ENCODE measurements at regions not wholly inside any gene's neighbourhood (a gene's known extent, or its start where the extent isn't known, plus 50 kb on each side); places are given as distances from the start of the nearest gene placed in this dataset.
"Not testable (repeated sequence)": the region's sequence is repeated elsewhere in the genome, so short reads cannot be mapped to it uniquely, and the experiment has no call there.

GRCh38 chr21:27856988-27857387 is 890.1 kb upstream of the ADAMTS5 start:
- not testable (repeated sequence) for DNase-seq

GRCh38 chr21:27841084-27841672 is 874.3 kb upstream of the ADAMTS5 start:
- DNase-seq: no peak
- no peak for TF ChIP-seq GATA1 (IDR thresholded peaks at IDR 0.05; ENCODE audit: low read depth, low read length)
- no peak for TF ChIP-seq POLR2A (IDR thresholded peaks at IDR 0.05; ENCODE audit: low read length)

GRCh38 chr21:27840262-27840661 is 873.4 kb upstream of the ADAMTS5 start:
- no peak for DNase-seq
- TF ChIP-seq GATA1 (IDR thresholded peaks at IDR 0.05; ENCODE audit: low read depth, low read length) (no peak), POLR2A (IDR thresholded peaks at IDR 0.05; ENCODE audit: low read length) (no peak)

- DNase-seq: no peak
- no peak for TF ChIP-seq GATA1 (IDR thresholded peaks at IDR 0.05; ENCODE audit: low read depth, low read length)
- TF ChIP-seq POLR2A (IDR thresholded peaks at IDR 0.05; ENCODE audit: low read length): no peak
Observed at GRCh38 chr21:27839512-27840115, 872.7 kb upstream of the ADAMTS5 start.

- TF ChIP-seq POLR2A (IDR thresholded peaks at IDR 0.05; ENCODE audit: low read length): no peak
- no peak for TF ChIP-seq GATA1 (IDR thresholded peaks at IDR 0.05; ENCODE audit: low read depth, low read length)
- DNase-seq: no peak
Observed at GRCh38 chr21:27838573-27838972, 871.7 kb upstream of the ADAMTS5 start.

- TF ChIP-seq POLR2A (IDR thresholded peaks at IDR 0.05; ENCODE audit: low read length) (no peak), GATA1 (IDR thresholded peaks at IDR 0.05; ENCODE audit: low read depth, low read length) (no peak)
- DNase-seq: no peak
Observed at GRCh38 chr21:27837936-27838335, 871.0 kb upstream of the ADAMTS5 start.

GRCh38 chr21:27833298-27833697 is 866.4 kb upstream of the ADAMTS5 start:
- DNase-seq: no peak
- TF ChIP-seq GATA1 (IDR thresholded peaks at IDR 0.05; ENCODE audit: low read depth, low read length) (no peak), POLR2A (IDR thresholded peaks at IDR 0.05; ENCODE audit: low read length) (no peak)

- TF ChIP-seq GATA1 (IDR thresholded peaks at IDR 0.05; ENCODE audit: low read depth, low read length) (no peak), POLR2A (IDR thresholded peaks at IDR 0.05; ENCODE audit: low read length) (no peak)
- no peak for DNase-seq
Observed at GRCh38 chr21:27831816-27832569, 865.1 kb upstream of the ADAMTS5 start.

- TF ChIP-seq POLR2A (IDR thresholded peaks at IDR 0.05; ENCODE audit: low read length): no peak
- no peak for TF ChIP-seq GATA1 (IDR thresholded peaks at IDR 0.05; ENCODE audit: low read depth, low read length)
- no peak for DNase-seq
Observed at GRCh38 chr21:27831177-27831576, 864.3 kb upstream of the ADAMTS5 start.

GRCh38 chr21:27827972-27828371 is 861.1 kb upstream of the ADAMTS5 start:
- TF ChIP-seq GATA1 (IDR thresholded peaks at IDR 0.05; ENCODE audit: low read depth, low read length): no peak
- no peak for TF ChIP-seq POLR2A (IDR thresholded peaks at IDR 0.05; ENCODE audit: low read length)
- DNase-seq: no peak

GRCh38 chr21:27825035-27825434 is 858.1 kb upstream of the ADAMTS5 start:
- TF ChIP-seq GATA1 (IDR thresholded peaks at IDR 0.05; ENCODE audit: low read depth, low read length): no peak
- TF ChIP-seq POLR2A (IDR thresholded peaks at IDR 0.05; ENCODE audit: low read length): no peak
- DNase-seq: no peak

GRCh38 chr21:27823652-27824201 is 856.8 kb upstream of the ADAMTS5 start:
- no peak for DNase-seq
- no peak for TF ChIP-seq GATA1 (IDR thresholded peaks at IDR 0.05; ENCODE audit: low read depth, low read length)
- TF ChIP-seq POLR2A (IDR thresholded peaks at IDR 0.05; ENCODE audit: low read length): no peak

GRCh38 chr21:27820342-27820741 is 853.5 kb upstream of the ADAMTS5 start:
- no peak for DNase-seq
- TF ChIP-seq GATA1 (IDR thresholded peaks at IDR 0.05; ENCODE audit: low read depth, low read length) (no peak), POLR2A (IDR thresholded peaks at IDR 0.05; ENCODE audit: low read length) (no peak)

GRCh38 chr21:27819299-27819698 is 852.4 kb upstream of the ADAMTS5 start:
- no peak for DNase-seq
- TF ChIP-seq GATA1 (IDR thresholded peaks at IDR 0.05; ENCODE audit: low read depth, low read length): no peak
- no peak for TF ChIP-seq POLR2A (IDR thresholded peaks at IDR 0.05; ENCODE audit: low read length)

- no peak for TF ChIP-seq GATA1 (IDR thresholded peaks at IDR 0.05; ENCODE audit: low read depth, low read length)
- TF ChIP-seq POLR2A (IDR thresholded peaks at IDR 0.05; ENCODE audit: low read length): no peak
- DNase-seq: no peak
Observed at GRCh38 chr21:27818847-27819246, 852.0 kb upstream of the ADAMTS5 start.
